GM12878 (cell line): ENCODE measurements at regions not wholly inside any gene's neighbourhood (a gene's known extent, or its start where the extent isn't known, plus 50 kb on each side); places are given as distances from the start of the nearest gene placed in this dataset.

Source experiments
- CREM ChIP-seq: IDR thresholded peaks from 2 replicates; pipeline ENCODE4 v1.6.1; 2014; ENCODE audit warnings: antibody characterized with exemption, low read depth
- POLR2AphosphoS5 ChIP-seq: IDR thresholded peaks from 2 replicates; pipeline ENCODE4 v1.6.1; 2011; ENCODE audit warnings: mild to moderate bottlenecking, low read length, inconsistent platforms
- WRNIP1 ChIP-seq: IDR thresholded peaks from 2 replicates; pipeline ENCODE4 v1.6.1; 2011; ENCODE audit warnings: low read depth, low read length, improper control_type of control experiment, borderline replicate concordance
- TF ChIP-seq, protein P1 (sequence below), 3 experiments: IDR thresholded peaks in 2 of 3; conservative IDR thresholded peaks in 1 of 3; 2 replicates each; pipeline ENCODE4 v1.5.1; 2011; ENCODE audit warnings: low read depth in 3 of 3, low read length in 3 of 3, mild to moderate bottlenecking in 3 of 3, control low read depth in 2 of 3, moderate library complexity in 2 of 3, inconsistent platforms in 1 of 3, mixed read lengths in 1 of 3; ENCODE audit not compliant: control insufficient read depth in 2 of 3, insufficient read depth in 1 of 3; ENCODE audit errors: extremely low read depth in 1 of 3

DNA sequence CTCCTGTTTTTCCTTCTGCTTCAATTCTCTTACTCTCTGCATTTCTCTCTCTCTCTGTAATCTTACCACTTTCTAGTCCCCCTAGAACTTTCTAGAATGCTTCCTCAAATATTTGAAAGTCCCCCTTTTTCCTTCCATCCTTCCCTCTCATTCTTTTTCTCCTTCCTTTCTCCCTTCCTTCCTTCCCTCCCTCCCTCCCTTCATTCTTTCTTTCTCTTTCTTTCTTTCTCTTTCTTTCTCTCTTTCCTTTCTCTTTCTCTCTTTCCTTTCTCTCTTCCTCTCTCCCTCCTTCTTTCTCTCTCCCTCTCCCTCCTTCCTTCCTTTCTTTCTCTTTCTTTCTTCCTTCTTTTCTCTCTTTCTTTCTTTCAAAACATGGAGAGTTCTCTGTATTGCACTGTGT, 201.4 kb upstream of the IGF1 start:
- TF ChIP-seq CREM (no peak), WRNIP1 (no peak), POLR2AphosphoS5 (no peak)
- TF ChIP-seq, protein P1, sequence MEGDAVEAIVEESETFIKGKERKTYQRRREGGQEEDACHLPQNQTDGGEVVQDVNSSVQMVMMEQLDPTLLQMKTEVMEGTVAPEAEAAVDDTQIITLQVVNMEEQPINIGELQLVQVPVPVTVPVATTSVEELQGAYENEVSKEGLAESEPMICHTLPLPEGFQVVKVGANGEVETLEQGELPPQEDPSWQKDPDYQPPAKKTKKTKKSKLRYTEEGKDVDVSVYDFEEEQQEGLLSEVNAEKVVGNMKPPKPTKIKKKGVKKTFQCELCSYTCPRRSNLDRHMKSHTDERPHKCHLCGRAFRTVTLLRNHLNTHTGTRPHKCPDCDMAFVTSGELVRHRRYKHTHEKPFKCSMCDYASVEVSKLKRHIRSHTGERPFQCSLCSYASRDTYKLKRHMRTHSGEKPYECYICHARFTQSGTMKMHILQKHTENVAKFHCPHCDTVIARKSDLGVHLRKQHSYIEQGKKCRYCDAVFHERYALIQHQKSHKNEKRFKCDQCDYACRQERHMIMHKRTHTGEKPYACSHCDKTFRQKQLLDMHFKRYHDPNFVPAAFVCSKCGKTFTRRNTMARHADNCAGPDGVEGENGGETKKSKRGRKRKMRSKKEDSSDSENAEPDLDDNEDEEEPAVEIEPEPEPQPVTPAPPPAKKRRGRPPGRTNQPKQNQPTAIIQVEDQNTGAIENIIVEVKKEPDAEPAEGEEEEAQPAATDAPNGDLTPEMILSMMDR (IDR thresholded peaks at IDR 0.05 in 2 of 3, conservative IDR thresholded peaks at IDR 0.05 in 1 of 3; ENCODE audit: control insufficient read depth in 2 of 3, extremely low read depth in 1 of 3, insufficient read depth in 1 of 3, low read depth in 3 of 3, low read length in 3 of 3): no peak
